ENCODE measurements at regions not wholly inside any gene's neighbourhood (a gene's known extent, or its start where the extent isn't known, plus 50 kb on each side); places are given as distances from the start of the nearest gene placed in this dataset.

GRCh38 chr7:145643981-145644380 lies 472.6 kb upstream of the CNTNAP2 start:
- ChIA-PET CTCF (no interaction called here), POLR2A (ENCODE audit: unreplicated experiment) (no interaction called here)
- no peak overlapping the region for H3K14ac ChIP-seq (replicated peaks; ENCODE audit: low read depth, low read length)
- H2AFZ ChIP-seq (replicated peaks; ENCODE audit: low read length, poor library complexity) = no peak overlapping the region
- no peak overlapping the region for H3K56ac ChIP-seq (ENCODE audit: extremely low read depth, insufficient read depth, low read length)
- H4K5ac ChIP-seq (ENCODE audit: low read depth, low read length) = no peak overlapping the region
- TF ChIP-seq MAZ (IDR thresholded peaks at IDR 0.05; ENCODE audit: borderline replicate concordance, low read depth, low read length) = no peak
- no peak overlapping the region for H3K4me2 ChIP-seq (ENCODE audit: low read depth, low read length)
- dilution Hi-C loops (cut with HindIII; ENCODE audit: low sequenced_read_pairs, unreplicated experiment) = no loop called here
- H3K9me3 ChIP-seq (ENCODE audit: control insufficient read depth, insufficient read depth, low read length) = peaks cover 12% of the 10 kb centered on the region
- no peak overlapping the region for H2AK9ac ChIP-seq (replicated peaks; ENCODE audit: low read depth, low read length, poor library complexity)
- H4K8ac ChIP-seq (ENCODE audit: low read depth in 2 of 2, low read length in 2 of 2) = no peak overlapping the region
- intact Hi-C loops (cut with micrococcal nuclease) = no loop called here
- H3K4me3 ChIP-seq (ENCODE audit: insufficient read depth, low read depth, low read length) = no peak overlapping the region
- BruUV-seq (replicated peaks) = no TSS peak
- H3K4ac ChIP-seq (ENCODE audit: low read depth, low read length) = no peak overlapping the region
- H3K9ac ChIP-seq (ENCODE audit: low read depth, low read length) = no peak overlapping the region
- no peak overlapping the region for H4K91ac ChIP-seq (ENCODE audit: insufficient read depth, low read depth, low read length)
- DNase-seq = no peak
- no peaks in the 10 kb centered on the region for H4K20me1 ChIP-seq (ENCODE audit: insufficient read depth, low read length)
- H2BK5ac ChIP-seq (ENCODE audit: low read depth, low read length, poor library complexity, severe bottlenecking) = no peak overlapping the region
- ATAC-seq (ENCODE audit: low read depth) = no peak
- no peak overlapping the region for H3K23ac ChIP-seq (ENCODE audit: low read depth, low read length)
- no peak overlapping the region for H2BK120ac ChIP-seq (ENCODE audit: low read depth, low read length)
- no peak overlapping the region for H3K27ac ChIP-seq (ENCODE audit: insufficient read depth, low read length)
- H2BK15ac ChIP-seq (ENCODE audit: low read depth, low read length) = no peak overlapping the region
- no peak overlapping the region for H3K18ac ChIP-seq (ENCODE audit: low read depth, low read length)
- H3K79me1 ChIP-seq (ENCODE audit: low read depth in 1 of 2, low read length in 2 of 2) = no peaks in the 10 kb centered on the region
- in situ Hi-C loops (cut with MboI; ENCODE audit: low sequenced_read_pairs) = no loop called here
- no peaks in the 10 kb centered on the region for H3K9me1 ChIP-seq (ENCODE audit: insufficient read depth, low read length)
- no peaks in the 10 kb centered on the region for H3K36me3 ChIP-seq (ENCODE audit: control insufficient read depth, insufficient read depth, low read length)
- no peak overlapping the region for H2BK20ac ChIP-seq (ENCODE audit: low read depth, low read length)
- no peaks in the 10 kb centered on the region for H3K4me1 ChIP-seq (ENCODE audit: control insufficient read depth, insufficient read depth, low read length)
- H2AK5ac ChIP-seq (ENCODE audit: low read depth, low read length) = no peak overlapping the region
- no peaks in the 10 kb centered on the region for H3K27me3 ChIP-seq (ENCODE audit: control insufficient read depth, insufficient read depth, low read length)
- WGBS, 2 experiments (ENCODE audit: extremely low coverage in 2 of 2, insufficient read length in 1 of 2) = 45% methylated on average over 2 of the region's 3 CpGs; no CpG with 5 or more reads in 1 of the 2 experiments

All from IMR-90 (cell line).